Kidney (tissue), 13 donors: ENCODE measurements at regions not wholly inside any gene's neighbourhood (a gene's known extent, or its start where the extent isn't known, plus 50 kb on each side); places are given as distances from the start of the nearest gene placed in this dataset.

Source experiments
- DNase-seq, 5 donors: peaks; one replicate each; pipeline ENCODE4 v3.0.0-alpha.2; 2013 to 2020
- FAIRE-seq: peaks from 2 replicates; lab custom pipeline; 2012; peaks lifted over from hg19 to GRCh38; lab: Jason Lieb, UNC
- H3K27ac ChIP-seq, 2 donors: one replicate each; pipeline ENCODE4 v1.7.0; 2013; ENCODE audit warnings: low read depth in 2 of 2, low read length in 2 of 2, inconsistent platforms in 1 of 2
- H3K27me3 ChIP-seq: one replicate; pipeline ENCODE4 v1.7.1; 2013; ENCODE audit warnings: low read length, inconsistent platforms; ENCODE audit not compliant: control insufficient read depth, insufficient read depth
- H3K36me3 ChIP-seq, 3 donors: one replicate each; pipeline versions ENCODE4 v1.7.0 to v1.7.1; 2013; ENCODE audit warnings: low read length in 3 of 3, control low read depth in 1 of 3, inconsistent platforms in 1 of 3; ENCODE audit not compliant: insufficient read depth in 3 of 3, control insufficient read depth in 2 of 3
- H3K4me1 ChIP-seq, 3 donors: one replicate each; pipeline versions ENCODE4 v1.7.0 to v1.7.1; 2013; ENCODE audit warnings: low read length in 3 of 3, inconsistent platforms in 1 of 3, low read depth in 1 of 3; ENCODE audit not compliant: control insufficient read depth in 2 of 3, insufficient read depth in 2 of 3
- H3K4me3 ChIP-seq, 3 donors: one replicate each; pipeline versions ENCODE4 v1.7.0 to v1.8.1; 2013; ENCODE audit warnings: low read length in 3 of 3, control low read depth in 1 of 3, inconsistent platforms in 1 of 3
- H3K9ac ChIP-seq, 3 donors: one replicate each; pipeline versions ENCODE4 v1.7.0 to v1.7.1; 2013; ENCODE audit warnings: low read length in 3 of 3, control low read depth in 1 of 3, inconsistent platforms in 1 of 3
- H3K9me3 ChIP-seq, 3 donors: one replicate each; pipeline versions ENCODE4 v1.7.0 to v1.7.1; 2013; ENCODE audit warnings: low read length in 3 of 3, control low read depth in 1 of 3, inconsistent platforms in 1 of 3; ENCODE audit not compliant: control insufficient read depth in 2 of 3, insufficient read depth in 1 of 3
- CTCF ChIP-seq: IDR thresholded peaks from 3 replicates; pipeline ENCODE4 v1.5.1; 2012; ENCODE audit warnings: mild to moderate bottlenecking, moderate library complexity, borderline replicate concordance; ENCODE audit not compliant: insufficient read depth; ENCODE audit errors: extremely low read depth
- intact Hi-C: fragments of 100-400 bp; cut with DNase I; formaldehyde crosslinking; loops from one replicate; pipeline ENCODE4 v1.11.1; 2022
- donor health status: control.
- donor health status: control.
- donor health status: control.
- donor health status: control.
- donor health status: control.
- donor health status: DM: yes; HTN: yes; CAD: no.
- donor health status: Normal renal cell carcinoma (clear cell type).

GRCh38 chr6:167533851-167534250 lies 209.0 kb downstream of the TTLL2 start:
- no peak overlapping the region for H3K9ac ChIP-seq
- TF ChIP-seq CTCF: no peak
- no peaks in the 10 kb centered on the region for H3K4me1 ChIP-seq
- DNase-seq (no peak), FAIRE-seq (no peak)
- no peaks in the 10 kb centered on the region for H3K9me3 ChIP-seq
- intact Hi-C loops: no loop called here
- no peaks in the 10 kb centered on the region for H3K36me3 ChIP-seq
- H3K27me3 ChIP-seq: no peaks in the 10 kb centered on the region
- no peak overlapping the region for H3K27ac ChIP-seq
- H3K4me3 ChIP-seq: no peak overlapping the region

GRCh38 chr6:167537816-167538215 lies 212.9 kb downstream of the TTLL2 start:
- no peak overlapping the region for H3K4me3 ChIP-seq
- H3K27ac ChIP-seq: no peak overlapping the region
- intact Hi-C loops: no loop called here
- no peaks in the 10 kb centered on the region for H3K27me3 ChIP-seq
- FAIRE-seq (no peak), DNase-seq (no peak)
- H3K36me3 ChIP-seq: no peaks in the 10 kb centered on the region
- H3K4me1 ChIP-seq: no peaks in the 10 kb centered on the region
- no peaks in the 10 kb centered on the region for H3K9me3 ChIP-seq
- no peak for TF ChIP-seq CTCF
- H3K9ac ChIP-seq: no peak overlapping the region

GRCh38 chr6:167538746-167539145 lies 213.9 kb downstream of the TTLL2 start:
- H3K36me3 ChIP-seq: no peaks in the 10 kb centered on the region
- H3K9ac ChIP-seq: no peak overlapping the region
- DNase-seq (no peak), FAIRE-seq (no peak)
- H3K27me3 ChIP-seq: no peaks in the 10 kb centered on the region
- TF ChIP-seq CTCF: no peak
- no peaks in the 10 kb centered on the region for H3K9me3 ChIP-seq
- H3K27ac ChIP-seq: no peak overlapping the region
- peaks cover 0 to 3% (median 0%) of the 10 kb centered on the region in 3 donors for H3K4me1 ChIP-seq
- no peak overlapping the region for H3K4me3 ChIP-seq
- intact Hi-C loops: no loop called here

GRCh38 chr6:167540796-167541195 lies 215.9 kb downstream of the TTLL2 start:
- no peak for TF ChIP-seq CTCF
- no peak overlapping the region for H3K4me3 ChIP-seq
- no peaks in the 10 kb centered on the region for H3K27me3 ChIP-seq
- intact Hi-C loops: no loop called here
- H3K4me1 ChIP-seq: peaks cover 0 to 3% (median 2%) of the 10 kb centered on the region in 3 donors
- no peak overlapping the region for H3K9ac ChIP-seq
- H3K9me3 ChIP-seq: no peaks in the 10 kb centered on the region
- FAIRE-seq: no peak
- no peak for DNase-seq
- H3K36me3 ChIP-seq: no peaks in the 10 kb centered on the region
- H3K27ac ChIP-seq: no peak overlapping the region
